ENCODE measurements at regions not wholly inside any gene's neighbourhood (a gene's known extent, or its start where the extent isn't known, plus 50 kb on each side); places are given as distances from the start of the nearest gene placed in this dataset.

DNA sequence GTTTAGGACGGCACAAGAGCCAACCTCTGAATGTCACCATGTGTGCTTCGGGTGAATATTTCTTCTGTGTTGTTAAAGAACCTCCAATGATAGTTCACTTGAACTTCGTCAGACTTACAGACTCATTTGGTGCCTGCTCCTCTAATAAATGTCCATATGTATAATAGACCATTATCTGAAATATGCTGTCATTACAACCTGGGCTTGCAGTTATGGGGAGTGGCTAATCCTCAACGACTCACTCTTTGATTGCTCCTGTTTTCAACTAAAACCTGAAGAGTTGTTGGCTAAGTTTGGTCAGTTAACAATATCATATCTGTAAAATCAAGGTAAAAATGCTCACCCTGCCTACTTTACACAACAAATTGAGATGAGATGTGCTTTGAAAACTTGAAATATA is 298.7 kb upstream of the PTGER4 start:
- no peaks in the 10 kb centered on the region for H3K36me3 ChIP-seq (ENCODE audit: control insufficient read depth, insufficient read depth, low read length)
- no peak overlapping the region for H3K4me3 ChIP-seq (ENCODE audit: insufficient read depth, low read depth, low read length, poor library complexity, severe bottlenecking)
- no peak for DNase-seq
- no peak overlapping the region for H3K27ac ChIP-seq (ENCODE audit: insufficient read depth, low read length, poor library complexity, severe bottlenecking)
- no peaks in the 10 kb centered on the region for H3K9me3 ChIP-seq (ENCODE audit: control insufficient read depth, low read length)
- no peaks in the 10 kb centered on the region for H3K27me3 ChIP-seq (replicated peaks; ENCODE audit: control insufficient read depth, insufficient read depth, low read length, poor library complexity, severe bottlenecking)
- H3K4me1 ChIP-seq (ENCODE audit: control insufficient read depth, insufficient read depth, low read length, poor library complexity, severe bottlenecking): peaks cover 30% of the 10 kb centered on the region

DNA sequence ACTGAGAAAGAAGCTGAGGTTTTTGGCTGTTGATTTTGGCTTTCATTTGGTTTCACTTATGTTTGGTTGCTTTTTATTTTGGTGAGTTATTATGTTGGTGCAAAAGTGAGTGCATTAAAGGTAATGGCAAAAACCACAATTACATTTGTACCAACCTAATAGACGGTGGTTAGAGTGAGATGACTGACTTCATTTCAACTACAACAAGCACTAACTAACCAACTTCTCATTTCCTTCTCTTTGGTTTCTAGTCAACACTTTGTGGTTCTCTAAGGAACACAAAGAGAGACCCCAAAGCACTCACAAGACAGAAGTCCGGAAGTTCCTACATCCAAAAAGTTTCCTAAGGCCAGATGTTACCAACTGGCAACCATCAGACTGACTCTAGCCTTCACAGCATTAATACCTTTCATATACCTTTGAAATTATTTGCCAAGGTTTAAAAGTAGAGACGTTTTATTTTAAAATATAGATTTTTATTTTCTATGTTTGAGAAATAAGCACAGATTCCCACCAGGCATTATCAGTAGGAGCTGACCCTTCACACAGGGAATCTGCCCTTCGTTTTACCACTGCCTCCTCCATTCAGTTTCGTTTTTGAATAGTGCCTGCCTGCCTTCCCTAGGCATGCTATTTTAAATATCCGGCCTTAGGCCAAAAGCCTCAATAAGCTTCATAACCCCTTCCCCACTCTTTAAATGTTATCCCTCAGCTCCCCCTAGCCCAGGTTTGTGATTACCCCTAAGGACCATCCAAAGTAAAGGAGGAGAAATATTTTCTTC is 301.1 kb upstream of the PTGER4 start:
- H3K4me1 ChIP-seq (ENCODE audit: control insufficient read depth, insufficient read depth, low read length, poor library complexity, severe bottlenecking): peaks cover 6% of the 10 kb centered on the region
- H3K27ac ChIP-seq (ENCODE audit: insufficient read depth, low read length, poor library complexity, severe bottlenecking): no peak overlapping the region
- no peaks in the 10 kb centered on the region for H3K9me3 ChIP-seq (ENCODE audit: control insufficient read depth, low read length)
- H3K4me3 ChIP-seq (ENCODE audit: insufficient read depth, low read depth, low read length, poor library complexity, severe bottlenecking): no peak overlapping the region
- no peak for DNase-seq
- H3K27me3 ChIP-seq (replicated peaks; ENCODE audit: control insufficient read depth, insufficient read depth, low read length, poor library complexity, severe bottlenecking): no peaks in the 10 kb centered on the region
- H3K36me3 ChIP-seq (ENCODE audit: control insufficient read depth, insufficient read depth, low read length): no peaks in the 10 kb centered on the region

DNA sequence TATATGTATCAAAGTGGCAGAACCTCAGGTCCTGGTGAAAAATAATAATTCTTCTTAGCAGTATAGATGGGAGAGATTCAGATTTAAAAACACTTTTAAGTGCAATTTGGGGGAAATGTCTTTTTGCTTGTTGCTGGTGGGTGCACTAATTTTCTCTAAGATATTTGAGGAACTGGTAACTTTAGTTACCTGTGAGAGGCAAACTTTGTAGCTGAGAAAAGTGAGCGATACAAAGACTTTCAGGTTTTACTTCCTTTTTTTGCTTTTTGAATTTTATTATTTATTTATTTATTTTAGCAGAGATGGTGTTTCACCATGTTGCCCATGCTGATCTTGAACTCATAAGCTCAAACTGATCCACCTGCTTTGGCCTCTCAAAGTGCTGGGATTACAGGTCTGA is 303.1 kb upstream of the PTGER4 start:
- H3K4me3 ChIP-seq (ENCODE audit: insufficient read depth, low read depth, low read length, poor library complexity, severe bottlenecking): no peak overlapping the region
- DNase-seq: no peak
- no peak overlapping the region for H3K27ac ChIP-seq (ENCODE audit: insufficient read depth, low read length, poor library complexity, severe bottlenecking)
- H3K36me3 ChIP-seq (ENCODE audit: control insufficient read depth, insufficient read depth, low read length): no peaks in the 10 kb centered on the region
- no peaks in the 10 kb centered on the region for H3K27me3 ChIP-seq (replicated peaks; ENCODE audit: control insufficient read depth, insufficient read depth, low read length, poor library complexity, severe bottlenecking)
- no peaks in the 10 kb centered on the region for H3K4me1 ChIP-seq (ENCODE audit: control insufficient read depth, insufficient read depth, low read length, poor library complexity, severe bottlenecking)
- no peaks in the 10 kb centered on the region for H3K9me3 ChIP-seq (ENCODE audit: control insufficient read depth, low read length)

DNA sequence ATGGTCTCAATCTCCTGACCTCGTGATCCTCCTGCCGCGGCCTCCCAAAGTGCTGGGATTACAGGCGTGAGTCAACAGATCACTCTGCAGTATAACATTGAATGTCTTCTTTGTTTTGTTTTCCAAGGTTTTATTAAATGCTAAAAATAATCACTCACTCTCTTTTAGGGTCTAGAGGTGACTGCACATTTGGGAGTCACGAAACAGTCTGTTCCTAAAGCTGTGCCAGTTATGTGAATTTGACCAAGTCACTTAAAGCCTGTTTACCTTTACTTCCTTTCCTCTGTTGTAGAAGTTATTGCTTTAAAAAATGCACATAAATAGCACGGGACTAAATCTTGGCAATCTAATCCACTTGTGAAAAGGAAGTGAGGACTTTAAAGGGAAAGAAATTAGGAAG is 304.9 kb upstream of the PTGER4 start:
- Histone ChIP-seq H3K27me3 (replicated peaks; ENCODE audit: control insufficient read depth, insufficient read depth, low read length, poor library complexity, severe bottlenecking) (no peaks in the 10 kb centered on the region), H3K9me3 (ENCODE audit: control insufficient read depth, low read length) (no peaks in the 10 kb centered on the region), H3K27ac (ENCODE audit: insufficient read depth, low read length, poor library complexity, severe bottlenecking) (no peak overlapping the region), H3K36me3 (ENCODE audit: control insufficient read depth, insufficient read depth, low read length) (no peaks in the 10 kb centered on the region), H3K4me1 (ENCODE audit: control insufficient read depth, insufficient read depth, low read length, poor library complexity, severe bottlenecking) (no peaks in the 10 kb centered on the region), H3K4me3 (ENCODE audit: insufficient read depth, low read depth, low read length, poor library complexity, severe bottlenecking) (no peak overlapping the region)
- DNase-seq: no peak

DNA sequence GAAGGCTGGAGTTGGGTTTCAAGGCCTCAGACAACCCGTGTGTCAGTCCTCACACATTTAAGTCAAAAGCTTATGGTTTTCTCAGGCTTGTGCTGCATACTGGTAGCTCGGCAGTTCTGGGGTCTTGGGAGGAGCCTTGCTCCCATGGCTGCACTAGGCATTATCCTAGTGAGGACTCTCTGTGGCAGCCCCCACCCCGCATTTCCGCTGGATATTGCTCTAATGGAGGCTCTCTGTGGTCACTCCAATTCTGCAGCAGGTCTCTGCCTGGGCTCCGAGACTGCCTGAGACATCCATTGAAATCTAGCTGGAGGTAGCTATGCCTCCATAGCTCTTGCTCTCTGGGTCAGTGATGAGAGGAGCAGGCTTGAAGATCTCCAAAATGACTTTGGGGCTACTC is 311.5 kb upstream of the PTGER4 start:
- H3K27me3 ChIP-seq (replicated peaks; ENCODE audit: control insufficient read depth, insufficient read depth, low read length, poor library complexity, severe bottlenecking): no peaks in the 10 kb centered on the region
- no peak for DNase-seq
- H3K36me3 ChIP-seq (ENCODE audit: control insufficient read depth, insufficient read depth, low read length): no peaks in the 10 kb centered on the region
- no peaks in the 10 kb centered on the region for H3K9me3 ChIP-seq (ENCODE audit: control insufficient read depth, low read length)
- no peaks in the 10 kb centered on the region for H3K4me1 ChIP-seq (ENCODE audit: control insufficient read depth, insufficient read depth, low read length, poor library complexity, severe bottlenecking)
- no peak overlapping the region for H3K4me3 ChIP-seq (ENCODE audit: insufficient read depth, low read depth, low read length, poor library complexity, severe bottlenecking)
- H3K27ac ChIP-seq (ENCODE audit: insufficient read depth, low read length, poor library complexity, severe bottlenecking): no peak overlapping the region

DNA sequence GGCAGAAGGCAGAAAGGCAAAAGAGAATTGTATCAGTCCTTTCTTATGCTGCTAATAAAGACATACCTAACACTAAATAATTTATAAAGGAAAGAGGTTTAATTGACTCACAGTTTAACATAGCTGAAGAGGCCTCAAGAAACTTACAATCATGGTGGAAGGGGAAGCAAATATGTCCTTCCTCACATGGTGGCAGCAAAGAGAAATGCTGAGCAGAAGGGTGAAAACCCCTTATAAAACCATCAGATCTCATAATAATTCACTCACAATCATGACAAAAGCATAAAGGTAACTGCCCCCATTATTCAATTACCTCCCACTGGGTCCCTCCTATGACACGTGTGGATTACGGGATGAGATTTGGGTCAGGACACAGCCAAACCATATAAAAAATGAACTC is 312.5 kb upstream of the PTGER4 start:
- no peak overlapping the region for H3K4me3 ChIP-seq (ENCODE audit: insufficient read depth, low read depth, low read length, poor library complexity, severe bottlenecking)
- no peak for DNase-seq
- H3K4me1 ChIP-seq (ENCODE audit: control insufficient read depth, insufficient read depth, low read length, poor library complexity, severe bottlenecking): no peaks in the 10 kb centered on the region
- no peaks in the 10 kb centered on the region for H3K36me3 ChIP-seq (ENCODE audit: control insufficient read depth, insufficient read depth, low read length)
- H3K27ac ChIP-seq (ENCODE audit: insufficient read depth, low read length, poor library complexity, severe bottlenecking): no peak overlapping the region
- H3K9me3 ChIP-seq (ENCODE audit: control insufficient read depth, low read length): no peaks in the 10 kb centered on the region
- H3K27me3 ChIP-seq (replicated peaks; ENCODE audit: control insufficient read depth, insufficient read depth, low read length, poor library complexity, severe bottlenecking): no peaks in the 10 kb centered on the region

DNA sequence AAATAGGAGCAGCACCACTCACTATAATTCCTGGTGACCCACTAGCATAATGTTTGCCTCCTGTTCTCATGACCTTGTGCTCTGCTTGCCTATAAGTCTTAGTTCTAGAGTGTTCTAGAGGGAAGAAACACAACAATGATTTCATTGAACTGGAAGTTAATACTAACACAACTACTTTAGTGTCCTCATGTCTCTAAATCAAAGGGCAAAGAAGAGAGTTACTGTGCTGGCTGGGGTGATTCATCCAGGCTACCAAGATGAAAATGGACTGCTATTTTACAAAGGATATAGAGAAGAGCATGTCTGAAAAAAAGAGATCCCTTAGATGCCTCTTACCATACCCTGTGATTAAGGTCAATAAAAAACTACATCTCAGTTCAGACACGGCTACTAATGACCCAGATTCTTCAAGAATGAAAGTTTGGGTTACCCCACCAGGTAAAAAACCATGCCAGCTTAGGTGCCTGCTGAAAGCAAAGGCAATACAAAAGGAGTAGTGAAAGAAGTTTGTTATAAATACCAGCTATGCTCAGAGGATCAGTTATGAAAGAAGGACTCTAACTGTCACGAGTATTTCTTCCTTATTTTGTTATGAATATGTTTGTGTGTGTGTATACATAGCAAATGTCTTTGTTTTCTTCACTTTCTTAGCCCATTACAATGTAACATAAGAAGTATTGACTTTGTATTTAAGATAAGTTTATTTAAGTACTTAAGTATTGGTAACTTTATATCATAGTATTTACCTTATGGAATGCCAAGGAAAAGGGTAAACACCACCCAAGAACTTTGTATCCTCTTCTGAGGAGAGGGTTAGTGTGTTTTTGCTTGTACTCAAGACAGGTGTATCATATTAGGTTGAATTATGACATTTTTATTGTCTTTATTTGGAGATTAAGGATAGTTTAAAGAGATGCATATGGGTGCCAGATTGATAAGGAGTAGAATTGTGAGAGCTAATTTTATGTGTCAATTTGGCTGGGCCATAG is 314.1 kb upstream of the PTGER4 start:
- Histone ChIP-seq H3K27ac (ENCODE audit: insufficient read depth, low read length, poor library complexity, severe bottlenecking) (no peak overlapping the region), H3K4me1 (ENCODE audit: control insufficient read depth, insufficient read depth, low read length, poor library complexity, severe bottlenecking) (no peaks in the 10 kb centered on the region), H3K27me3 (replicated peaks; ENCODE audit: control insufficient read depth, insufficient read depth, low read length, poor library complexity, severe bottlenecking) (no peaks in the 10 kb centered on the region), H3K4me3 (ENCODE audit: insufficient read depth, low read depth, low read length, poor library complexity, severe bottlenecking) (no peak overlapping the region), H3K9me3 (ENCODE audit: control insufficient read depth, low read length) (no peaks in the 10 kb centered on the region), H3K36me3 (ENCODE audit: control insufficient read depth, insufficient read depth, low read length) (no peaks in the 10 kb centered on the region)
- no peak for DNase-seq

DNA sequence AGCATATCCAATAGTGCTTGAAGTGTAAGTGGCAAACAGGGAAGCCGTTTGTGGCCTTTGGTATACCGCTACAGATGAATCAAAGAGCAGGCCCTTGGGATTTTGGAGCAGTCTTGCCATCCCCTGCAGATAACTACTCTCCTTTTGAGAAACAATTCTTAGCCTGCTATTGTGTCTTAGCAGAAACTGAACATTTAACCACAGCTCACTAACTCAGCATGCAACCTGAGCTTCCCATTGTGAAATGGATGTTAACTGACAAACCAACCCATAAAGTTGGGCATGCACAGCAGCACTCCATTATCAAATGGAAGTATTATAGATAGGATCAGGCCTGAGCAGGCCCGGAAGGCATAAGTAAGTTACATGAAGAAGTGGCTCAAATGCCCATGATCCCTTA is 315.3 kb upstream of the PTGER4 start:
- Histone ChIP-seq H3K36me3 (ENCODE audit: control insufficient read depth, insufficient read depth, low read length) (no peaks in the 10 kb centered on the region), H3K4me3 (ENCODE audit: insufficient read depth, low read depth, low read length, poor library complexity, severe bottlenecking) (no peak overlapping the region), H3K9me3 (ENCODE audit: control insufficient read depth, low read length) (no peaks in the 10 kb centered on the region), H3K27ac (ENCODE audit: insufficient read depth, low read length, poor library complexity, severe bottlenecking) (no peak overlapping the region), H3K4me1 (ENCODE audit: control insufficient read depth, insufficient read depth, low read length, poor library complexity, severe bottlenecking) (no peaks in the 10 kb centered on the region), H3K27me3 (replicated peaks; ENCODE audit: control insufficient read depth, insufficient read depth, low read length, poor library complexity, severe bottlenecking) (no peaks in the 10 kb centered on the region)
- no peak for DNase-seq

DNA sequence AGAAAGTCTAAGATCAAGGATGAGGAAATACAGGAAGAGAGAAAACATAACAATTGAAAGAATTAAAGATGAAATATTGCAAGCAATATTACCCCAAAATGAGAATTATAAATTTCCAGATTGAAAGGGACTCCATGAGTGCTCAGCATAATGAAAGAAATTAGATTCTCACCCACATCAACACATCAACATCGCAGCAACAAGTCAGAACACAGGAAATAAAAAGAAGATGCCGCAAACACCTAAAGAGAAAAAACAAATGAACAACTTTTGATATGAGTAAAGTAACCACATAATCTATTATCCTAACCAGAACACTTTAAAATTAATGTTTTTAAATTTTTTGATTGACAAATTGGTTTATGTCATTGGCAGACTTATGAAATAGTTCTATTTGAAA is 318.3 kb upstream of the PTGER4 start:
- Histone ChIP-seq H3K27ac (ENCODE audit: insufficient read depth, low read length, poor library complexity, severe bottlenecking) (no peak overlapping the region), H3K4me1 (ENCODE audit: control insufficient read depth, insufficient read depth, low read length, poor library complexity, severe bottlenecking) (no peaks in the 10 kb centered on the region), H3K36me3 (ENCODE audit: control insufficient read depth, insufficient read depth, low read length) (no peaks in the 10 kb centered on the region), H3K27me3 (replicated peaks; ENCODE audit: control insufficient read depth, insufficient read depth, low read length, poor library complexity, severe bottlenecking) (no peaks in the 10 kb centered on the region), H3K4me3 (ENCODE audit: insufficient read depth, low read depth, low read length, poor library complexity, severe bottlenecking) (no peak overlapping the region), H3K9me3 (ENCODE audit: control insufficient read depth, low read length) (no peaks in the 10 kb centered on the region)
- no peak for DNase-seq

DNA sequence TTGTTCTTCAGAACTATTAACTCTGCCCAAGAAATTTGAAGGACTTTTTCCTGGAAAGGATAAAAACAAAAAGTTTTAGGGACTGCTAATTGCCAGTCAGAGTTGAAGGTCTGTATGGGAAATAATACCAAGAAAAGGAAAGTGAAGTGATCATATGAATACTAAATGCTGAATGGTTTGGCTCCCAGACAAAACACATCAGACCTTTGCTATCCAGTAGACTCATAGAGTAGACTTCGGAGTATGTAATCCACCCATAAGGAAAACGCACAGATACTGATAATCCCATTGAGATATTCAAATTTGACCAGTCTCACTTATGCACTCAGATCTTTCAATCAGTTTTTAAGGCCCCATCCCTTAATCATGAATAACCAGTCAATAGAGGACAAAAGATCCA is 319.0 kb upstream of the PTGER4 start:
- H3K27ac ChIP-seq (ENCODE audit: insufficient read depth, low read length, poor library complexity, severe bottlenecking): no peak overlapping the region
- no peaks in the 10 kb centered on the region for H3K27me3 ChIP-seq (replicated peaks; ENCODE audit: control insufficient read depth, insufficient read depth, low read length, poor library complexity, severe bottlenecking)
- H3K36me3 ChIP-seq (ENCODE audit: control insufficient read depth, insufficient read depth, low read length): no peaks in the 10 kb centered on the region
- no peak for DNase-seq
- H3K4me3 ChIP-seq (ENCODE audit: insufficient read depth, low read depth, low read length, poor library complexity, severe bottlenecking): no peak overlapping the region
- no peaks in the 10 kb centered on the region for H3K9me3 ChIP-seq (ENCODE audit: control insufficient read depth, low read length)
- H3K4me1 ChIP-seq (ENCODE audit: control insufficient read depth, insufficient read depth, low read length, poor library complexity, severe bottlenecking): no peaks in the 10 kb centered on the region

All from effector memory CD4-positive, alpha-beta T cell (primary cell).